KMS-11 (cell line): ENCODE measurements at regions not wholly inside any gene's neighbourhood (a gene's known extent, or its start where the extent isn't known, plus 50 kb on each side); places are given as distances from the start of the nearest gene placed in this dataset.

Source experiments
- H2AFZ ChIP-seq: fragments of 200-600 bp; sonication (generic); 2 replicates; pipeline ENCODE4 v1.6.1; 2016; ENCODE audit warnings: antibody characterized with exemption, mixed run types, low read depth
- H3K27ac ChIP-seq: fragments of 200-600 bp; sonication (generic); 2 replicates; pipeline ENCODE4 v1.6.1; 2016; ENCODE audit warnings: mild to moderate bottlenecking, mixed run types
- H3K27me3 ChIP-seq: fragments of 200-600 bp; sonication (generic); 2 replicates; pipeline ENCODE4 v1.6.1; 2017; ENCODE audit warnings: mild to moderate bottlenecking, low read depth, mixed run types, moderate library complexity; ENCODE audit not compliant: insufficient read depth
- H3K36me3 ChIP-seq: fragments of 200-600 bp; sonication (generic); 2 replicates; pipeline ENCODE4 v1.6.1; 2017; ENCODE audit warnings: mild to moderate bottlenecking, mixed run types; ENCODE audit not compliant: insufficient read depth
- H3K4me1 ChIP-seq: fragments of 200-600 bp; sonication (generic); 2 replicates; pipeline ENCODE4 v1.6.1; 2016; ENCODE audit warnings: mild to moderate bottlenecking, low read depth, mixed run types; ENCODE audit not compliant: poor library complexity, severe bottlenecking
- H3K4me2 ChIP-seq: fragments of 200-600 bp; sonication (generic); 2 replicates; pipeline ENCODE4 v1.7.0; 2016; ENCODE audit warnings: mild to moderate bottlenecking, mixed run types
- H3K4me3 ChIP-seq: fragments of 200-600 bp; sonication (generic); IDR thresholded peaks from 2 replicates; pipeline ENCODE4 v1.6.1; 2017; ENCODE audit warnings: low read depth, low read length, mixed read lengths; ENCODE audit not compliant: insufficient read depth
- H3K79me2 ChIP-seq: fragments of 200-600 bp; sonication (generic); 2 replicates; pipeline ENCODE4 v1.6.1; 2016; ENCODE audit warnings: low read depth, mixed run types; ENCODE audit not compliant: insufficient read depth
- H3K9ac ChIP-seq: fragments of 200-600 bp; sonication (generic); 2 replicates; pipeline ENCODE4 v1.6.1; 2016; ENCODE audit warnings: mild to moderate bottlenecking, mixed run types
- H4K20me1 ChIP-seq: fragments of 200-600 bp; sonication (generic); 2 replicates; pipeline ENCODE4 v1.6.1; 2016; ENCODE audit warnings: mild to moderate bottlenecking, mixed run types; ENCODE audit not compliant: insufficient read depth
- CTCF ChIP-seq: fragments of 200-600 bp; sonication (generic); conservative IDR thresholded peaks from 2 replicates; pipeline ENCODE4 v1.6.1; 2017; ENCODE audit warnings: low read depth, mild to moderate bottlenecking, antibody characterized with exemption, low read length, moderate library complexity, mixed read lengths

GRCh38 chr12:127236491-127236890 is 1030.5 kb upstream of the TMEM132C start:
- Histone ChIP-seq H3K4me1 (no peaks in the 10 kb centered on the region), H2AFZ (no peak overlapping the region), H3K4me2 (no peak overlapping the region), H3K4me3 (no peak overlapping the region), H3K9ac (no peak overlapping the region), H3K27me3 (no peaks in the 10 kb centered on the region), H3K79me2 (no peaks in the 10 kb centered on the region), H4K20me1 (no peaks in the 10 kb centered on the region), H3K27ac (no peak overlapping the region), H3K36me3 (no peaks in the 10 kb centered on the region)
- TF ChIP-seq CTCF: no peak

- no peak overlapping the region for H3K4me2 ChIP-seq
- H4K20me1 ChIP-seq: no peaks in the 10 kb centered on the region
- no peak overlapping the region for H3K27ac ChIP-seq
- no peak overlapping the region for H2AFZ ChIP-seq
- no peaks in the 10 kb centered on the region for H3K27me3 ChIP-seq
- no peaks in the 10 kb centered on the region for H3K79me2 ChIP-seq
- H3K36me3 ChIP-seq: no peaks in the 10 kb centered on the region
- H3K4me3 ChIP-seq: no peak overlapping the region
- no peak for TF ChIP-seq CTCF
- H3K9ac ChIP-seq: no peak overlapping the region
- no peaks in the 10 kb centered on the region for H3K4me1 ChIP-seq
Measured at GRCh38 chr12:127237151-127237550, 1029.8 kb upstream of the TMEM132C start.

- Histone ChIP-seq H3K27me3 (no peaks in the 10 kb centered on the region), H3K36me3 (no peaks in the 10 kb centered on the region), H4K20me1 (no peaks in the 10 kb centered on the region), H3K4me1 (no peaks in the 10 kb centered on the region), H3K27ac (no peak overlapping the region), H3K79me2 (no peaks in the 10 kb centered on the region), H3K4me2 (no peak overlapping the region), H2AFZ (no peak overlapping the region), H3K4me3 (no peak overlapping the region), H3K9ac (no peak overlapping the region)
- no peak for TF ChIP-seq CTCF
Measured at GRCh38 chr12:127238107-127238506, 1028.9 kb upstream of the TMEM132C start.

GRCh38 chr12:127239781-127240180 is 1027.2 kb upstream of the TMEM132C start:
- no peaks in the 10 kb centered on the region for H4K20me1 ChIP-seq
- H3K9ac ChIP-seq: no peak overlapping the region
- H2AFZ ChIP-seq: no peak overlapping the region
- no peak overlapping the region for H3K4me2 ChIP-seq
- no peaks in the 10 kb centered on the region for H3K4me1 ChIP-seq
- no peaks in the 10 kb centered on the region for H3K27me3 ChIP-seq
- no peak for TF ChIP-seq CTCF
- H3K27ac ChIP-seq: no peak overlapping the region
- no peak overlapping the region for H3K4me3 ChIP-seq
- H3K36me3 ChIP-seq: no peaks in the 10 kb centered on the region
- no peaks in the 10 kb centered on the region for H3K79me2 ChIP-seq
